WTC11 (cell line): ENCODE measurements at regions not wholly inside any gene's neighbourhood (a gene's known extent, or its start where the extent isn't known, plus 50 kb on each side); places are given as distances from the start of the nearest gene placed in this dataset.

ENCODE experiments used
- ATF2 ChIP-seq: sonication (generic); formaldehyde crosslinking; IDR thresholded peaks from 2 replicates; pipeline ENCODE4 v1.8.1; 2022; ENCODE audit warnings: low read depth, missing genetic modification reagents, borderline replicate concordance
- ESRRA ChIP-seq: sonication (generic); formaldehyde crosslinking; IDR thresholded peaks from 2 replicates; pipeline ENCODE4 v1.8.1; 2022; ENCODE audit warnings: mild to moderate bottlenecking, missing genetic modification reagents, borderline replicate concordance
- ETV6 ChIP-seq: sonication (generic); formaldehyde crosslinking; IDR thresholded peaks from 2 replicates; pipeline ENCODE4 v1.8.1; 2022; ENCODE audit warnings: mild to moderate bottlenecking, missing genetic modification reagents
- IRF2 ChIP-seq: sonication (generic); formaldehyde crosslinking; IDR thresholded peaks from 2 replicates; pipeline ENCODE4 v1.8.0; 2022; ENCODE audit warnings: low read depth, missing genetic modification reagents, borderline replicate concordance
- JUN ChIP-seq: sonication (generic); formaldehyde crosslinking; IDR thresholded peaks from 2 replicates; pipeline ENCODE4 v1.8.0; 2023; ENCODE audit warnings: mild to moderate bottlenecking, missing genetic modification reagents
- SP1 ChIP-seq: sonication (generic); formaldehyde crosslinking; conservative IDR thresholded peaks from 2 replicates; pipeline ENCODE4 v1.8.1; 2022; ENCODE audit warnings: missing genetic modification reagents
- STAT6 ChIP-seq: sonication (generic); formaldehyde crosslinking; conservative IDR thresholded peaks from 2 replicates; pipeline ENCODE4 v1.8.1; 2023; ENCODE audit warnings: mild to moderate bottlenecking, low read depth, missing genetic modification reagents, moderate library complexity
- ZNF396 ChIP-seq: fragments of 250-450 bp; sonication (Bioruptor Pico); IDR thresholded peaks from 2 replicates; pipeline ENCODE4 v1.8.0; 2021; ENCODE audit warnings: mild to moderate bottlenecking, moderate library complexity, borderline replicate concordance
- TF ChIP-seq, protein P1 (sequence below): fragments of 200-600 bp; IDR thresholded peaks from 2 replicates; pipeline ENCODE4 v1.8.0; 2022; ENCODE audit warnings: antibody characterized with exemption
- TF ChIP-seq, protein P2 (sequence below): sonication (generic); formaldehyde crosslinking; IDR thresholded peaks from 2 replicates; pipeline ENCODE4 v1.8.0; 2022; ENCODE audit warnings: mild to moderate bottlenecking, missing genetic modification reagents
- TF ChIP-seq, protein P3 (sequence below): sonication (generic); formaldehyde crosslinking; IDR thresholded peaks from 2 replicates; pipeline ENCODE4 v1.8.0; 2022; ENCODE audit warnings: mild to moderate bottlenecking, missing genetic modification reagents

DNA sequence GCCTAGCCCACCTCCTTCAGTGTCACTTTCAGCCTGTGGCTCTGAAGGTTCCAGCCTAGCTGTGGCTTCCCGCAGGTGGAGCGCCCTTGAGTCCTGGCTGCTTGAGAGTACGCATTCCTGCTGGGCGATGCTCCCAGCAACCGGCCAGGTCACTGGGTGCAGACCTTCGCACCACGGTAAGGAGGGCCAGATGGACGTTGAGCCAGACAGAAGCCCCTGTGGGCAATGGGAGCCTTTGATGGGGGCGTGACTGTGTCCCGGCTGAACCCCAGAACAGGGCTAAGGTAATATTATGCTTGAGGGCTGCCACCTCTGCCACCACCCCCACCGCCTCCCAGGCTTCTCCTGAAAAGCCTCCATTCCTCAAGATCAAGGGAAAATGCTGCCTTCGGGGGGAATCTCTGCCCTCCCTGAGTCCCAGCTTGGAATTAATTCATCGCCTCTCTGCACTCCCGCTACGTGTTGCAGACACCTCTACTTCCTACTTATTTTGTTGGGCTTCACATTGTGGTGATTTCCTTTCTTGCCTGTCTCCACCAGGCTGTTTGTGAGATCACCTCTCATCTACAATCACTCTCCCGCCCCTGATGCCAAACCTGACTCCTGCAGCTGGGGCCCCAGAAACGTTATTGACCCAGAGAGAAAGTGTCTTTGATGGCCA lies 144.9 kb upstream of the NECTIN1 start:
- TF ChIP-seq, protein P1, sequence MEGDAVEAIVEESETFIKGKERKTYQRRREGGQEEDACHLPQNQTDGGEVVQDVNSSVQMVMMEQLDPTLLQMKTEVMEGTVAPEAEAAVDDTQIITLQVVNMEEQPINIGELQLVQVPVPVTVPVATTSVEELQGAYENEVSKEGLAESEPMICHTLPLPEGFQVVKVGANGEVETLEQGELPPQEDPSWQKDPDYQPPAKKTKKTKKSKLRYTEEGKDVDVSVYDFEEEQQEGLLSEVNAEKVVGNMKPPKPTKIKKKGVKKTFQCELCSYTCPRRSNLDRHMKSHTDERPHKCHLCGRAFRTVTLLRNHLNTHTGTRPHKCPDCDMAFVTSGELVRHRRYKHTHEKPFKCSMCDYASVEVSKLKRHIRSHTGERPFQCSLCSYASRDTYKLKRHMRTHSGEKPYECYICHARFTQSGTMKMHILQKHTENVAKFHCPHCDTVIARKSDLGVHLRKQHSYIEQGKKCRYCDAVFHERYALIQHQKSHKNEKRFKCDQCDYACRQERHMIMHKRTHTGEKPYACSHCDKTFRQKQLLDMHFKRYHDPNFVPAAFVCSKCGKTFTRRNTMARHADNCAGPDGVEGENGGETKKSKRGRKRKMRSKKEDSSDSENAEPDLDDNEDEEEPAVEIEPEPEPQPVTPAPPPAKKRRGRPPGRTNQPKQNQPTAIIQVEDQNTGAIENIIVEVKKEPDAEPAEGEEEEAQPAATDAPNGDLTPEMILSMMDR, result no peak
- TF ChIP-seq JUN (CRISPR knock-in tag), result no peak
- no peak for TF ChIP-seq ZNF396 (CRISPR knock-in tag)
- TF ChIP-seq, protein P2, sequence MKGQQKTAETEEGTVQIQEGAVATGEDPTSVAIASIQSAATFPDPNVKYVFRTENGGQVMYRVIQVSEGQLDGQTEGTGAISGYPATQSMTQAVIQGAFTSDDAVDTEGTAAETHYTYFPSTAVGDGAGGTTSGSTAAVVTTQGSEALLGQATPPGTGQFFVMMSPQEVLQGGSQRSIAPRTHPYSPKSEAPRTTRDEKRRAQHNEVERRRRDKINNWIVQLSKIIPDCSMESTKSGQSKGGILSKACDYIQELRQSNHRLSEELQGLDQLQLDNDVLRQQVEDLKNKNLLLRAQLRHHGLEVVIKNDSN, result no peak
- no peak for TF ChIP-seq ESRRA (CRISPR knock-in tag)
- TF ChIP-seq, protein P3, sequence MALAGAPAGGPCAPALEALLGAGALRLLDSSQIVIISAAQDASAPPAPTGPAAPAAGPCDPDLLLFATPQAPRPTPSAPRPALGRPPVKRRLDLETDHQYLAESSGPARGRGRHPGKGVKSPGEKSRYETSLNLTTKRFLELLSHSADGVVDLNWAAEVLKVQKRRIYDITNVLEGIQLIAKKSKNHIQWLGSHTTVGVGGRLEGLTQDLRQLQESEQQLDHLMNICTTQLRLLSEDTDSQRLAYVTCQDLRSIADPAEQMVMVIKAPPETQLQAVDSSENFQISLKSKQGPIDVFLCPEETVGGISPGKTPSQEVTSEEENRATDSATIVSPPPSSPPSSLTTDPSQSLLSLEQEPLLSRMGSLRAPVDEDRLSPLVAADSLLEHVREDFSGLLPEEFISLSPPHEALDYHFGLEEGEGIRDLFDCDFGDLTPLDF (CRISPR knock-in tag), result no peak
- no peak for TF ChIP-seq SP1 (CRISPR knock-in tag)
- TF ChIP-seq STAT6 (CRISPR knock-in tag), result no peak
- no peak for TF ChIP-seq ETV6 (CRISPR knock-in tag)
- TF ChIP-seq ATF2 (CRISPR knock-in tag), result no peak
- TF ChIP-seq IRF2 (CRISPR knock-in tag), result no peak
